Endothelial cell of umbilical vein (primary cell): ENCODE measurements at regions not wholly inside any gene's neighbourhood (a gene's known extent, or its start where the extent isn't known, plus 50 kb on each side); places are given as distances from the start of the nearest gene placed in this dataset.

Experiments used
- BruUV-seq: library from RNA; stranded (reverse); fragments of 400-500 nt; replicated peaks from 2 replicates; lab custom pipeline; 2021; lab: Mats Ljungman, UMichigan
- CTCF ChIA-PET: fragments of 300-600, 350-600 bp; sonication (Branson Sonifier 250); formaldehyde crosslinking; loops from one replicate; lab custom pipeline; 2021; ENCODE audit warnings: antibody characterized with exemption, inconsistent platforms; lab: Charles Lee
- POLR2A ChIA-PET: fragments of 300-600, 350-600 bp; sonication (Branson Sonifier 250); formaldehyde crosslinking; loops from one replicate; lab custom pipeline; 2021; ENCODE audit warnings: antibody characterized with exemption, inconsistent platforms; lab: Charles Lee
- DNase-seq: peaks from one replicate; pipeline ENCODE4 v3.0.0-alpha.2; 2011; ENCODE audit warnings: low read depth, low spot score
- FAIRE-seq: peaks from 2 replicates; lab custom pipeline; 2011; peaks lifted over from hg19 to GRCh38; lab: Jason Lieb, UNC
- H2AFZ ChIP-seq: 2 replicates; pipeline ENCODE4 v1.6.0; 2012; ENCODE audit warnings: low read depth, low read length, control low read depth, inconsistent platforms
- H3K27ac ChIP-seq: 2 replicates; pipeline ENCODE4 v1.5.1; 2011; ENCODE audit warnings: low read depth, mild to moderate bottlenecking, control low read depth, low read length, moderate library complexity; ENCODE audit not compliant: insufficient read depth
- H3K27me3 ChIP-seq, 2 experiments: 2 replicates each; pipeline versions ENCODE4 v1.6.0 to v1.6.1; 2011; ENCODE audit warnings: low read length in 2 of 2, mixed read lengths in 1 of 2; ENCODE audit not compliant: control insufficient read depth in 2 of 2, insufficient read depth in 2 of 2
- H3K36me3 ChIP-seq, 2 experiments: 2 replicates in 1 of 2; 3 replicates in 1 of 2; pipeline ENCODE4 v1.5.1; 2011; ENCODE audit warnings: low read length in 2 of 2, mild to moderate bottlenecking in 1 of 2, moderate library complexity in 1 of 2; ENCODE audit not compliant: control insufficient read depth in 2 of 2, insufficient read depth in 2 of 2; ENCODE audit errors: extremely low read depth in 1 of 2
- H3K4me1 ChIP-seq: 3 replicates; pipeline ENCODE4 v1.5.1; 2011; ENCODE audit warnings: mild to moderate bottlenecking, low read length; ENCODE audit not compliant: control insufficient read depth, insufficient read depth; ENCODE audit errors: extremely low read depth
- H3K4me2 ChIP-seq: 2 replicates; pipeline ENCODE4 v1.6.1; 2011; ENCODE audit warnings: low read length, control low read depth, mixed read lengths; ENCODE audit not compliant: insufficient read depth
- H3K4me3 ChIP-seq, 3 experiments: fragments of 200-600 bp in 1 of 3; sonication (generic), shearing (Covaris generic) in 1 of 3; replicated peaks in 1 of 3; 2 replicates each; pipeline ENCODE4 v1.5.1; 2011 to 2016; ENCODE audit warnings: control low read depth in 3 of 3, low read length in 3 of 3, mild to moderate bottlenecking in 2 of 3, inconsistent platforms in 1 of 3, low read depth in 1 of 3, moderate library complexity in 1 of 3; ENCODE audit not compliant: insufficient read depth in 1 of 3
- H3K79me2 ChIP-seq: 2 replicates; pipeline ENCODE4 v1.6.0; 2012; ENCODE audit warnings: low read length, inconsistent platforms; ENCODE audit not compliant: control insufficient read depth, insufficient read depth
- H3K9ac ChIP-seq: replicated peaks from 2 replicates; pipeline ENCODE3; 2011; ENCODE audit warnings: low read length, control low read depth; ENCODE audit not compliant: insufficient read depth; ENCODE audit errors: extremely low read depth
- H3K9me1 ChIP-seq: replicated peaks from 3 replicates; pipeline ENCODE4 v1.6.0; 2011; ENCODE audit warnings: mild to moderate bottlenecking, low read length; ENCODE audit not compliant: control insufficient read depth, insufficient read depth; ENCODE audit errors: extremely low read depth
- H3K9me3 ChIP-seq: replicated peaks from 2 replicates; pipeline ENCODE4 v1.5.1; 2012; ENCODE audit warnings: low read length, inconsistent platforms; ENCODE audit not compliant: control insufficient read depth, insufficient read depth
- H4K20me1 ChIP-seq: replicated peaks from 2 replicates; pipeline ENCODE3; 2011; ENCODE audit warnings: mild to moderate bottlenecking, low read length; ENCODE audit not compliant: control insufficient read depth, insufficient read depth; ENCODE audit errors: extremely low read depth
- CTCF ChIP-seq, 2 donors: IDR thresholded peaks; 1 replicate in 1 of 2; 2 replicates in 1 of 2; pipeline ENCODE4 v1.5.1; 2011; ENCODE audit warnings: low read length in 2 of 2, mild to moderate bottlenecking in 2 of 2, moderate library complexity in 2 of 2, control low read depth in 1 of 2, inconsistent platforms in 1 of 2, low read depth in 1 of 2; ENCODE audit not compliant: insufficient read depth in 1 of 2; ENCODE audit errors: extremely low read depth in 1 of 2
- FOS ChIP-seq: IDR thresholded peaks from 2 replicates; pipeline ENCODE4 v1.6.1; 2011; ENCODE audit warnings: mild to moderate bottlenecking, low read length, moderate library complexity, borderline replicate concordance; ENCODE audit not compliant: insufficient read depth
- JUN ChIP-seq: IDR thresholded peaks from 2 replicates; pipeline ENCODE4 v1.6.1; 2011; ENCODE audit warnings: borderline replicate concordance, low read depth; ENCODE audit not compliant: insufficient read length, insufficient read depth
- MAX ChIP-seq: IDR thresholded peaks from 2 replicates; pipeline ENCODE4 v1.6.1; 2011; ENCODE audit not compliant: insufficient read depth, insufficient read length
- dilution Hi-C: fragments of 300-500 bp; cut with MboI; formaldehyde crosslinking; loops from one replicate; pipeline ENCODE4 v1.15.0; 2019; ENCODE audit warnings: low sequenced_read_pairs; ENCODE audit not compliant: extremely low pct_ligation_motif_present
- intact Hi-C: fragments of 100-400 bp; cut with micrococcal nuclease; formaldehyde crosslinking; loops from one replicate; pipeline ENCODE4 v1.10.0; 2022

- CTCF ChIA-PET = no interaction called here
Measured at GRCh38 chr3:59631482-59631881, 581.7 kb upstream of the CFAP20DC start.

More at GRCh38 chr3:59631482-59631881, 581.7 kb upstream of the CFAP20DC start:
- TF ChIP-seq FOS = no peak
- no peak for TF ChIP-seq CTCF (IDR thresholded peaks at IDR 0.05; ENCODE audit: extremely low read depth in 1 of 2, insufficient read depth in 1 of 2, low read depth in 1 of 2, low read length in 2 of 2)
- TF ChIP-seq MAX = no peak
- no peak for TF ChIP-seq JUN
- H3K27me3 ChIP-seq = no peaks in the 10 kb centered on the region
- H3K27ac ChIP-seq = no peak overlapping the region
- intact Hi-C loops = no loop called here
- FAIRE-seq (no peak), DNase-seq (no peak)
- no peaks in the 10 kb centered on the region for H4K20me1 ChIP-seq
- H3K4me1 ChIP-seq = no peaks in the 10 kb centered on the region
- no peaks in the 10 kb centered on the region for H3K36me3 ChIP-seq
- BruUV-seq = no TSS peak
- no peaks in the 10 kb centered on the region for H3K79me2 ChIP-seq
- H3K9me1 ChIP-seq = no peaks in the 10 kb centered on the region
- H3K9me3 ChIP-seq = no peaks in the 10 kb centered on the region
- H3K9ac ChIP-seq = no peak overlapping the region
- no peak overlapping the region for H3K4me2 ChIP-seq
- POLR2A ChIA-PET = no interaction called here
- dilution Hi-C loops = no loop called here
- H3K4me3 ChIP-seq = no peak overlapping the region
- no peak overlapping the region for H2AFZ ChIP-seq
